K562 (cell line): ENCODE measurements at regions not wholly inside any gene's neighbourhood (a gene's known extent, or its start where the extent isn't known, plus 50 kb on each side); places are given as distances from the start of the nearest gene placed in this dataset.

Source experiments
- ATAC-seq: fragments of 200-7000 bp; cut with Tn5 transposase; 3 replicates; pipeline ENCODE4 v1.9.1; 2020; ENCODE audit warnings: moderate library complexity
- BruUV-seq: library from RNA; stranded (reverse); fragments of 400-500 nt; replicated peaks from 2 replicates; lab custom pipeline; 2021; lab: Mats Ljungman, UMichigan
- CTCF ChIA-PET: fragments of 300-600 bp; formaldehyde crosslinking; extraction: SDS; loops from one replicate; lab custom pipeline; 2021; ENCODE audit warnings: low intra/inter-chr PET ratio; lab: Yijun Ruan, JAX
- POLR2A ChIA-PET: fragments of 300-600, 350-650 bp; sonication (Branson Sonifier 250); formaldehyde crosslinking; extraction: SDS; loops from one replicate; lab custom pipeline; 2021; ENCODE audit warnings: antibody characterized with exemption, inconsistent platforms; lab: Yijun Ruan, JAX
- DNase-seq, 4 experiments: peaks; one replicate each; pipeline versions ENCODE4 v3.0.0 to v3.0.0-alpha.2; 2011 to 2018; ENCODE audit warnings: low spot score in 3 of 4, mixed read lengths in 3 of 4; ENCODE audit errors: extremely low read depth in 1 of 4
- FAIRE-seq: peaks from 2 replicates; lab custom pipeline; 2011; peaks lifted over from hg19 to GRCh38; lab: Jason Lieb, UNC
- H2AFZ ChIP-seq: 2 replicates; pipeline ENCODE4 v1.6.0; 2011; ENCODE audit warnings: low read depth, low read length, control low read depth, inconsistent platforms
- H3K27ac ChIP-seq: fragments of 200-600 bp; 3 replicates; pipeline ENCODE4 v1.8.0; 2011; ENCODE audit warnings: low read depth, mild to moderate bottlenecking, control low read depth, inconsistent platforms, low read length, moderate library complexity, mixed read lengths; ENCODE audit errors: extremely low read depth
- H3K27me3 ChIP-seq, 2 experiments: fragments of 300-600 bp in 1 of 2; 2 replicates in 1 of 2; 3 replicates in 1 of 2; pipeline versions ENCODE4 v1.6.0 to v1.8.0; 2011; ENCODE audit warnings: inconsistent platforms in 2 of 2, low read length in 2 of 2, mild to moderate bottlenecking in 1 of 2, mixed read lengths in 1 of 2, moderate library complexity in 1 of 2; ENCODE audit not compliant: control insufficient read depth in 2 of 2, insufficient read depth in 2 of 2
- H3K36me3 ChIP-seq: fragments of 300-600 bp; 3 replicates; pipeline ENCODE4 v1.8.0; 2011; ENCODE audit warnings: mild to moderate bottlenecking, low read length, inconsistent platforms; ENCODE audit not compliant: control insufficient read depth, insufficient read depth
- H3K4me1 ChIP-seq, 2 experiments: fragments of 200-600 bp in 1 of 2; replicated peaks in 1 of 2; 2 replicates in 1 of 2; 3 replicates in 1 of 2; pipeline versions ENCODE4 v1.5.1 to v1.8.0; 2011; ENCODE audit warnings: inconsistent platforms in 2 of 2, low read length in 2 of 2, mild to moderate bottlenecking in 1 of 2, mixed read lengths in 1 of 2, moderate library complexity in 1 of 2; ENCODE audit not compliant: control insufficient read depth in 2 of 2, insufficient read depth in 2 of 2
- H3K4me2 ChIP-seq: 2 replicates; pipeline ENCODE4 v1.6.1; 2011; ENCODE audit warnings: low read length, control low read depth, inconsistent platforms, mixed read lengths; ENCODE audit not compliant: insufficient read depth
- H3K4me3 ChIP-seq: fragments of 200-600 bp; sonication (generic), shearing (Covaris generic); 2 replicates; pipeline ENCODE4 v1.5.1; 2016; ENCODE audit warnings: control low read depth, inconsistent platforms
- H3K79me2 ChIP-seq: fragments of 200-600 bp; 3 replicates; pipeline ENCODE4 v1.8.0; 2011; ENCODE audit warnings: low read length, inconsistent platforms; ENCODE audit not compliant: control insufficient read depth, insufficient read depth
- H3K9ac ChIP-seq, 2 experiments: 2 replicates each; pipeline versions ENCODE4 v1.6.0 to v1.6.1; 2011; ENCODE audit warnings: low read depth in 2 of 2, low read length in 2 of 2, control low read depth in 1 of 2, inconsistent platforms in 1 of 2, mild to moderate bottlenecking in 1 of 2, mixed read lengths in 1 of 2; ENCODE audit not compliant: insufficient read depth in 1 of 2
- H3K9me1 ChIP-seq: one replicate; pipeline ENCODE4 v1.6.0; 2011; ENCODE audit warnings: inconsistent platforms, mild to moderate bottlenecking, low read length, moderate library complexity; ENCODE audit not compliant: control insufficient read depth, insufficient read depth
- H3K9me3 ChIP-seq: replicated peaks from 2 replicates; pipeline ENCODE4 v1.5.1; 2011; ENCODE audit warnings: low read depth, low read length, inconsistent platforms; ENCODE audit not compliant: control insufficient read depth, insufficient read depth
- H4K20me1 ChIP-seq: replicated peaks from 2 replicates; pipeline ENCODE4 v1.6.1; 2011; ENCODE audit warnings: low read length, inconsistent platforms, mixed read lengths; ENCODE audit not compliant: control insufficient read depth, insufficient read depth
- MAZ ChIP-seq, 2 experiments: fragments of 450-650 bp in 1 of 2; sonication (generic) in 1 of 2; formaldehyde crosslinking; IDR thresholded peaks in 1 of 2; conservative IDR thresholded peaks in 1 of 2; 2 replicates each; pipeline versions ENCODE4 v1.4.0 to v1.5.0; 2020; ENCODE audit warnings: mild to moderate bottlenecking in 1 of 2, missing genetic modification reagents in 1 of 2
- ZNF140 ChIP-seq: fragments of 250-450 bp; sonication (Bioruptor Pico); IDR thresholded peaks from 2 replicates; pipeline ENCODE4 v1.8.0; 2021; ENCODE audit warnings: moderate library complexity, mild to moderate bottlenecking, inconsistent platforms
- ZNF23 ChIP-seq: fragments of 250-450 bp; sonication (Bioruptor Pico); IDR thresholded peaks from 2 replicates; pipeline ENCODE4 v1.4.0; 2020; ENCODE audit warnings: mild to moderate bottlenecking
- ZNF347 ChIP-seq: fragments of 450-650 bp; formaldehyde crosslinking; IDR thresholded peaks from 2 replicates; pipeline ENCODE4 v1.4.0; 2020; ENCODE audit warnings: low read depth, mild to moderate bottlenecking, moderate library complexity
- WGBS: fragments of 100-300 bp; shearing (Covaris generic); methylation state at CpG from one replicate; pipeline ENCODE4 v1.1.6; 2016; ENCODE audit warnings: low coverage, mixed read lengths; ENCODE audit not compliant: insufficient coverage; ENCODE audit errors: missing lambda C conversion rate; 5-methylcytosine and 5-hydroxymethylcytosine counted together
- in situ Hi-C: fragments of 300-500 bp; cut with MboI; formaldehyde crosslinking; loops from 4 replicates; pipeline ENCODE4 v1.15.0; 2018; ENCODE audit warnings: inconsistent platforms, mixed read lengths
- intact Hi-C: fragments of 100-400 bp; cut with micrococcal nuclease; formaldehyde crosslinking; loops from 2 replicates; pipeline ENCODE4 v1.14.2; 2022
- TF ChIP-seq, protein P1 (sequence below): sonication (generic); formaldehyde crosslinking; IDR thresholded peaks from 2 replicates; pipeline ENCODE4 v1.8.1; 2023; ENCODE audit warnings: mild to moderate bottlenecking, missing genetic modification reagents

DNA sequence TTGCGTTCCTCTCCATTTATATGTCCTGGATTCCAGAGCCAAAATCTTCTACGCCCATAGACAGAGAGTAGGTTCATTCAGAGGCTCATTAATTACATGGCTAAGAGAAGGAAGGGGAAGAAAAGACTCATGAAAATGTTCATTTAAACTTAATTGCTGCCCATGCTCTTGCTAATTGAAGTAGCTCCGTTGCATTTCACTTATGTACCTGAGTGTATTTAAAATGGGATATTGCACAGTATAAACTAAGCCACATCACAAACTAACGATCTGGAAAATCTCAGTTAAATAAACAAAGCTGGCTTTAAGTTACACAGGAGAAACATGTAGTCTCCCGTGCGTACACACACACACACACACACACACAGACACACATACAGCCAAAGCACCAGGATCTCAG, 269.2 kb downstream of the CDC5L start:
- Histone ChIP-seq H3K27me3 (peaks cover 12 to 73% of the 10 kb centered on the region in 2 experiments; a peak in 4 of 5 replicates), H3K79me2 (no peaks in the 10 kb centered on the region), H3K4me3 (no peak overlapping the region), H3K4me1 (0 out of 5 replicates have a peak, but pooled peaks cover 0 to 4% of the 10 kb centered on the region in 2 experiments), H3K9ac (no peak overlapping the region), H3K4me2 (no peak overlapping the region), H2AFZ (no peak overlapping the region), H3K27ac (no peak overlapping the region), H4K20me1 (peaks cover 4% of the 10 kb centered on the region; the same call in 1 of the 2 replicates), H3K36me3 (no peaks in the 10 kb centered on the region), H3K9me3 (no peaks in the 10 kb centered on the region), H3K9me1 (no peaks in the 10 kb centered on the region)
- no TSS peak for BruUV-seq
- intact Hi-C loops (no loop called here), in situ Hi-C loops (loop anchor here (10.0 kb wide), 2 partner anchors 1058 to 1268 kb away; no protein-coding TSS in a partner anchor)
- DNase-seq (no peak), FAIRE-seq (no peak), ATAC-seq (no peak)
- TF ChIP-seq ZNF140 (CRISPR knock-in tag) (no peak), MAZ (CRISPR knock-in tag; conservative IDR thresholded peaks at IDR 0.05 in 1 of 2, IDR thresholded peaks at IDR 0.05 in 1 of 2) (no peak), ZNF347 (CRISPR knock-in tag) (no peak), ZNF23 (CRISPR knock-in tag) (no peak)
- TF ChIP-seq, protein P1, sequence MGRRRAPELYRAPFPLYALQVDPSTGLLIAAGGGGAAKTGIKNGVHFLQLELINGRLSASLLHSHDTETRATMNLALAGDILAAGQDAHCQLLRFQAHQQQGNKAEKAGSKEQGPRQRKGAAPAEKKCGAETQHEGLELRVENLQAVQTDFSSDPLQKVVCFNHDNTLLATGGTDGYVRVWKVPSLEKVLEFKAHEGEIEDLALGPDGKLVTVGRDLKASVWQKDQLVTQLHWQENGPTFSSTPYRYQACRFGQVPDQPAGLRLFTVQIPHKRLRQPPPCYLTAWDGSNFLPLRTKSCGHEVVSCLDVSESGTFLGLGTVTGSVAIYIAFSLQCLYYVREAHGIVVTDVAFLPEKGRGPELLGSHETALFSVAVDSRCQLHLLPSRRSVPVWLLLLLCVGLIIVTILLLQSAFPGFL (CRISPR knock-in tag) = no peak
- ChIA-PET POLR2A (interaction anchor here (0.6 to 0.7 kb wide), 2 partner anchors 20 to 1137 kb away, joined by 3 to 4 read pairs; no protein-coding TSS in a partner anchor), CTCF (interaction anchor here (2.4 kb wide), 1 partner anchor 1266 kb away, joined by 19 read pairs; no protein-coding TSS in a partner anchor)
- WGBS = 2% methylated on average over 6 of the region's 6 CpGs
